DMS53 treated with DMSO at 0.1 percent for 48 hours (cell line): ENCODE measurements at regions not wholly inside any gene's neighbourhood (a gene's known extent, or its start where the extent isn't known, plus 50 kb on each side); places are given as distances from the start of the nearest gene placed in this dataset.
"Not testable (repeated sequence)": the region's sequence is repeated elsewhere in the genome, so short reads cannot be mapped to it uniquely, and the experiment has no call there.

Experiments
- DNase-seq: peaks from one replicate; lab custom pipeline; 2025; ENCODE audit not compliant: unreplicated experiment; lab: John Stamatoyannopoulos, UW

GRCh38 chr3:127520993-127521392 lies 69.5 kb downstream of the TPRA1 start:
- no peak for DNase-seq

GRCh38 chr3:127518456-127519081 lies 72.0 kb downstream of the TPRA1 start:
- DNase-seq = no peak

- DNase-seq = no peak
Measured at GRCh38 chr3:127512256-127512655, 78.3 kb downstream of the TPRA1 start.

- DNase-seq = no peak
Measured at GRCh38 chr3:127501177-127501576, 89.4 kb downstream of the TPRA1 start.

GRCh38 chr3:127497676-127498075 lies 92.9 kb downstream of the TPRA1 start:
- no peak for DNase-seq

GRCh38 chr3:127497166-127497565 lies 93.4 kb downstream of the TPRA1 start:
- DNase-seq = no peak

GRCh38 chr3:127495821-127496655 lies 94.5 kb downstream of the TPRA1 start:
- no peak for DNase-seq

GRCh38 chr3:127493924-127494646 lies 96.4 kb downstream of the TPRA1 start:
- no peak for DNase-seq

- no peak for DNase-seq
Measured at GRCh38 chr3:127492426-127492825, 98.1 kb downstream of the TPRA1 start.

- DNase-seq = no peak
Measured at GRCh38 chr3:127491909-127492308, 98.6 kb downstream of the TPRA1 start.

- no peak for DNase-seq
Measured at GRCh38 chr3:127491323-127491722, 99.2 kb downstream of the TPRA1 start.

GRCh38 chr3:127491024-127491305 lies 99.6 kb downstream of the TPRA1 start:
- DNase-seq = not testable (repeated sequence)

GRCh38 chr3:127490271-127491023 lies 100.1 kb downstream of the TPRA1 start:
- no peak for DNase-seq

GRCh38 chr3:127489357-127489756 lies 101.2 kb downstream of the TPRA1 start:
- no peak for DNase-seq

GRCh38 chr3:127488740-127489139 lies 101.8 kb downstream of the TPRA1 start:
- no peak for DNase-seq

- no peak for DNase-seq
Measured at GRCh38 chr3:127488141-127488672, 102.3 kb downstream of the TPRA1 start.

GRCh38 chr3:127487196-127487595 lies 103.3 kb downstream of the TPRA1 start:
- no peak for DNase-seq

- DNase-seq = no peak
Measured at GRCh38 chr3:127486321-127486944, 104.1 kb downstream of the TPRA1 start.

GRCh38 chr3:127485396-127486170 lies 105.0 kb downstream of the TPRA1 start:
- no peak for DNase-seq
